ENCODE measurements at regions not wholly inside any gene's neighbourhood (a gene's known extent, or its start where the extent isn't known, plus 50 kb on each side); places are given as distances from the start of the nearest gene placed in this dataset.

GRCh38 chr12:29902043-29902442, 118.3 kb upstream of the TMTC1 start:
- Histone ChIP-seq H3K9ac (ENCODE audit: control insufficient read depth, extremely low read depth, insufficient read depth, low read length) (no peak overlapping the region), H3K4me1 (ENCODE audit: control insufficient read depth, extremely low read depth, insufficient read depth, low read length) (no peaks in the 10 kb centered on the region), H3K27me3 (ENCODE audit: control insufficient read depth, extremely low read depth, insufficient read depth, low read length) (no peaks in the 10 kb centered on the region), H3K9me1 (ENCODE audit: control insufficient read depth, extremely low read depth, insufficient read depth, low read length) (no peaks in the 10 kb centered on the region), H2AFZ (ENCODE audit: control insufficient read depth, low read length) (no peak overlapping the region), H3K9me3 (ENCODE audit: control insufficient read depth, low read depth, low read length) (no peaks in the 10 kb centered on the region), H3K4me3 (ENCODE audit: control insufficient read depth in 2 of 3, extremely low read depth in 1 of 3, insufficient read depth in 2 of 3, low read depth in 1 of 3, low read length in 3 of 3) (no peak overlapping the region), H3K79me2 (ENCODE audit: control insufficient read depth, insufficient read depth, low read length) (no peaks in the 10 kb centered on the region), H3K27ac (ENCODE audit: control insufficient read depth, insufficient read depth, low read length) (no peak overlapping the region), H3K4me2 (ENCODE audit: control insufficient read depth, extremely low read depth, insufficient read depth, low read depth, low read length) (no peak overlapping the region), H4K20me1 (ENCODE audit: control insufficient read depth, extremely low read depth, insufficient read depth, low read length) (no peaks in the 10 kb centered on the region), H3K36me3 (ENCODE audit: control insufficient read depth in 2 of 2, extremely low read depth in 1 of 2, insufficient read depth in 2 of 2, low read length in 2 of 2) (no peaks in the 10 kb centered on the region)
- FAIRE-seq (no peak), DNase-seq (ENCODE audit: low read depth, low spot score) (no peak)
- dilution Hi-C loops (cut with MboI; ENCODE audit: extremely low pct_ligation_motif_present, low sequenced_read_pairs): no loop called here
- TF ChIP-seq, protein P1, sequence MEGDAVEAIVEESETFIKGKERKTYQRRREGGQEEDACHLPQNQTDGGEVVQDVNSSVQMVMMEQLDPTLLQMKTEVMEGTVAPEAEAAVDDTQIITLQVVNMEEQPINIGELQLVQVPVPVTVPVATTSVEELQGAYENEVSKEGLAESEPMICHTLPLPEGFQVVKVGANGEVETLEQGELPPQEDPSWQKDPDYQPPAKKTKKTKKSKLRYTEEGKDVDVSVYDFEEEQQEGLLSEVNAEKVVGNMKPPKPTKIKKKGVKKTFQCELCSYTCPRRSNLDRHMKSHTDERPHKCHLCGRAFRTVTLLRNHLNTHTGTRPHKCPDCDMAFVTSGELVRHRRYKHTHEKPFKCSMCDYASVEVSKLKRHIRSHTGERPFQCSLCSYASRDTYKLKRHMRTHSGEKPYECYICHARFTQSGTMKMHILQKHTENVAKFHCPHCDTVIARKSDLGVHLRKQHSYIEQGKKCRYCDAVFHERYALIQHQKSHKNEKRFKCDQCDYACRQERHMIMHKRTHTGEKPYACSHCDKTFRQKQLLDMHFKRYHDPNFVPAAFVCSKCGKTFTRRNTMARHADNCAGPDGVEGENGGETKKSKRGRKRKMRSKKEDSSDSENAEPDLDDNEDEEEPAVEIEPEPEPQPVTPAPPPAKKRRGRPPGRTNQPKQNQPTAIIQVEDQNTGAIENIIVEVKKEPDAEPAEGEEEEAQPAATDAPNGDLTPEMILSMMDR (optimal IDR thresholded peaks at IDR 0.05 in 1 of 3, IDR thresholded peaks at IDR 0.05 in 1 of 3, conservative IDR thresholded peaks at IDR 0.05 in 1 of 3; ENCODE audit: extremely low read depth in 1 of 3, insufficient read depth in 2 of 3, low read length in 3 of 3): no peak
- no peak for TF ChIP-seq EZH2 (IDR thresholded peaks at IDR 0.05; ENCODE audit: low read length)

DNA sequence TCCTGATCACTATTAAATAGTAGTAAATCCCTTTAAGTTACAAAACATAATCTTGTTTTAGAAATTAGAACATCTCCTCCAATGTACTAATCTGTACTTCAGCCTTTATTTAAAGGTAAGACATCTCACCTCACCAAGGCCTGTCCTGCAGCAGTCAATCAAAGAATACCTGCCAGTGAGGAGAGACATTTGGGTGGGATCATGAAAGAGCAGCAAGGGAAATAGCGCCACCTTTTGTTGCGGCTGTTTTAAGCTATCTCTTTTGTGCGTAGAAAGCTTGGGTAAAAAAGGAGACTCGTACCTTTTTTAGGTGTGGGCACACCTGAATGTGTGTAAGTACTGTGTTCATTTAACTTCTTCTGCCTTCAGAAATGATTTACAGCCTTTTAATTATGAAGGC, 117.8 kb upstream of the TMTC1 start:
- DNase-seq (ENCODE audit: low read depth, low spot score) (no peak), FAIRE-seq (no peak)
- H2AFZ ChIP-seq (ENCODE audit: control insufficient read depth, low read length): no peak overlapping the region
- H3K36me3 ChIP-seq (ENCODE audit: control insufficient read depth in 2 of 2, extremely low read depth in 1 of 2, insufficient read depth in 2 of 2, low read length in 2 of 2): no peaks in the 10 kb centered on the region
- H3K9ac ChIP-seq (ENCODE audit: control insufficient read depth, extremely low read depth, insufficient read depth, low read length): no peak overlapping the region
- TF ChIP-seq, protein P1 (optimal IDR thresholded peaks at IDR 0.05 in 1 of 3, IDR thresholded peaks at IDR 0.05 in 1 of 3, conservative IDR thresholded peaks at IDR 0.05 in 1 of 3; ENCODE audit: extremely low read depth in 1 of 3, insufficient read depth in 2 of 3, low read length in 3 of 3): peak in 1 of 3 experiments; percentile 12
- TF ChIP-seq EZH2 (IDR thresholded peaks at IDR 0.05; ENCODE audit: low read length): no peak
- H4K20me1 ChIP-seq (ENCODE audit: control insufficient read depth, extremely low read depth, insufficient read depth, low read length): no peaks in the 10 kb centered on the region
- no peak overlapping the region for H3K4me2 ChIP-seq (ENCODE audit: control insufficient read depth, extremely low read depth, insufficient read depth, low read depth, low read length)
- H3K9me1 ChIP-seq (ENCODE audit: control insufficient read depth, extremely low read depth, insufficient read depth, low read length): no peaks in the 10 kb centered on the region
- H3K27me3 ChIP-seq (ENCODE audit: control insufficient read depth, extremely low read depth, insufficient read depth, low read length): no peaks in the 10 kb centered on the region
- H3K9me3 ChIP-seq (ENCODE audit: control insufficient read depth, low read depth, low read length): no peaks in the 10 kb centered on the region
- no peaks in the 10 kb centered on the region for H3K79me2 ChIP-seq (ENCODE audit: control insufficient read depth, insufficient read depth, low read length)
- dilution Hi-C loops (cut with MboI; ENCODE audit: extremely low pct_ligation_motif_present, low sequenced_read_pairs): no loop called here
- no peak overlapping the region for H3K4me3 ChIP-seq (ENCODE audit: control insufficient read depth in 2 of 3, extremely low read depth in 1 of 3, insufficient read depth in 2 of 3, low read depth in 1 of 3, low read length in 3 of 3)
- no peak overlapping the region for H3K27ac ChIP-seq (ENCODE audit: control insufficient read depth, insufficient read depth, low read length)
- no peaks in the 10 kb centered on the region for H3K4me1 ChIP-seq (ENCODE audit: control insufficient read depth, extremely low read depth, insufficient read depth, low read length)

Data from keratinocyte (primary cell).